Upper lobe of left lung (tissue), 6 donors: ENCODE measurements at regions not wholly inside any gene's neighbourhood (a gene's known extent, or its start where the extent isn't known, plus 50 kb on each side); places are given as distances from the start of the nearest gene placed in this dataset.

Experiments
- ATAC-seq, 2 donors: fragments of 200-7000 bp; cut with Tn5 transposase; one replicate each; pipeline ENCODE4 v1.9.1; 2022; ENCODE audit warnings: mild to moderate bottlenecking in 2 of 2, moderate library complexity in 2 of 2; ENCODE audit not compliant: low FRiP score in 2 of 2
- DNase-seq, 2 donors: peaks; one replicate each; pipeline ENCODE4 v3.0.0-alpha.2; 2019 to 2020
- H3K27ac ChIP-seq, 4 donors: fragments of 200-600 bp; sonication (generic); one replicate each; pipeline ENCODE4 v1.5.1; 2016 to 2019
- H3K27me3 ChIP-seq, 4 donors: fragments of 200-600 bp; sonication (generic); one replicate each; pipeline ENCODE4 v1.5.1; 2017 to 2019
- H3K36me3 ChIP-seq, 4 donors: fragments of 200-600 bp; sonication (generic); one replicate each; pipeline ENCODE4 v1.5.1; 2016 to 2019
- H3K4me1 ChIP-seq, 4 donors: fragments of 200-600 bp; sonication (generic); one replicate each; pipeline ENCODE4 v1.5.1; 2018 to 2019
- H3K4me3 ChIP-seq, 4 donors: fragments of 200-600 bp; sonication (generic); one replicate each; pipeline ENCODE4 v1.5.1; 2017 to 2019; ENCODE audit warnings: mild to moderate bottlenecking in 2 of 4, moderate library complexity in 1 of 4
- H3K9me3 ChIP-seq, 4 donors: fragments of 200-600 bp; sonication (generic); one replicate each; pipeline ENCODE4 v1.5.1; 2018 to 2019
- CTCF ChIP-seq, 6 experiments: fragments of 450-650 bp in 4 of 6; fragments of 200-600 bp in 2 of 6; sonication (generic) in 2 of 6; IDR thresholded peaks; one replicate each; pipeline ENCODE4 v1.5.1; 2016 to 2019; ENCODE audit warnings: antibody characterized with exemption in 6 of 6
- EP300 ChIP-seq, 4 donors: sonication (generic); formaldehyde crosslinking; IDR thresholded peaks; one replicate each; pipeline ENCODE4 v1.5.1; 2017; ENCODE audit warnings: antibody characterized with exemption in 4 of 4, control low read depth in 2 of 4
- POLR2A ChIP-seq, 4 donors: fragments of 450-650 bp; IDR thresholded peaks; one replicate each; pipeline ENCODE4 v1.5.1; 2016 to 2017; ENCODE audit warnings: antibody characterized with exemption in 4 of 4, mild to moderate bottlenecking in 2 of 4
- POLR2AphosphoS5 ChIP-seq, 2 donors: sonication (generic); formaldehyde crosslinking; IDR thresholded peaks; one replicate each; pipeline ENCODE4 v1.5.1; 2017; ENCODE audit warnings: antibody characterized with exemption in 2 of 2
- WGBS, 2 donors: methylation state at CpG; one replicate each; pipeline ENCODE4 v1.1.5; 2017 to 2018; 5-methylcytosine and 5-hydroxymethylcytosine counted together
- donor health status: DM: no; HTN: no; CAD: no; lungs with moderate emphysema.
- donor health status: DM: no; HTN: yes; CAD: no; lungs with severe emphysema.

GRCh38 chr18:54515149-54515548 is 75.9 kb upstream of the DYNAP start:
- no peaks in the 10 kb centered on the region for H3K9me3 ChIP-seq
- no peaks in the 10 kb centered on the region for H3K4me1 ChIP-seq
- H3K4me3 ChIP-seq, result no peak overlapping the region
- no peaks in the 10 kb centered on the region for H3K27me3 ChIP-seq
- 58 to 67% methylated on average over 2 of the region's 2 CpGs for WGBS, 2 donors
- no peak for TF ChIP-seq POLR2AphosphoS5 (IDR thresholded peaks at IDR 0.05)
- TF ChIP-seq EP300 (IDR thresholded peaks at IDR 0.05), result no peak
- no peak for TF ChIP-seq POLR2A (IDR thresholded peaks at IDR 0.05)
- no peak for TF ChIP-seq CTCF (IDR thresholded peaks at IDR 0.05)
- no peak overlapping the region for H3K27ac ChIP-seq
- no peak for DNase-seq
- ATAC-seq, result no peak
- no peaks in the 10 kb centered on the region for H3K36me3 ChIP-seq

GRCh38 chr18:54517521-54517920 is 73.5 kb upstream of the DYNAP start:
- no peak overlapping the region for H3K4me3 ChIP-seq
- ATAC-seq (no peak), DNase-seq (no peak)
- H3K27ac ChIP-seq, result no peak overlapping the region
- TF ChIP-seq POLR2AphosphoS5 (IDR thresholded peaks at IDR 0.05), result no peak
- TF ChIP-seq CTCF (IDR thresholded peaks at IDR 0.05), result no peak
- no peak for TF ChIP-seq EP300 (IDR thresholded peaks at IDR 0.05)
- no peak for TF ChIP-seq POLR2A (IDR thresholded peaks at IDR 0.05)
- H3K9me3 ChIP-seq, result no peaks in the 10 kb centered on the region
- no peaks in the 10 kb centered on the region for H3K36me3 ChIP-seq
- H3K4me1 ChIP-seq, result no peaks in the 10 kb centered on the region
- no peaks in the 10 kb centered on the region for H3K27me3 ChIP-seq
- WGBS, 2 donors, result 95% methylated on average over 5 of the region's 5 CpGs

- H3K27me3 ChIP-seq, result no peaks in the 10 kb centered on the region
- DNase-seq (no peak), ATAC-seq (no peak)
- 79 to 83% methylated on average over 1 of the region's 1 CpG for WGBS, 2 donors
- H3K9me3 ChIP-seq, result no peaks in the 10 kb centered on the region
- no peaks in the 10 kb centered on the region for H3K36me3 ChIP-seq
- H3K4me3 ChIP-seq, result no peak overlapping the region
- TF ChIP-seq CTCF (IDR thresholded peaks at IDR 0.05) (no peak), POLR2AphosphoS5 (IDR thresholded peaks at IDR 0.05) (no peak), EP300 (IDR thresholded peaks at IDR 0.05) (no peak), POLR2A (IDR thresholded peaks at IDR 0.05) (no peak)
- H3K27ac ChIP-seq, result no peak overlapping the region
- no peaks in the 10 kb centered on the region for H3K4me1 ChIP-seq
Measured at GRCh38 chr18:54521846-54522245, 69.2 kb upstream of the DYNAP start.

- no peaks in the 10 kb centered on the region for H3K27me3 ChIP-seq
- no peaks in the 10 kb centered on the region for H3K36me3 ChIP-seq
- no peaks in the 10 kb centered on the region for H3K9me3 ChIP-seq
- no peak for ATAC-seq
- no peak for DNase-seq
- no peaks in the 10 kb centered on the region for H3K4me1 ChIP-seq
- 41 to 48% methylated on average over 1 of the region's 1 CpG for WGBS, 2 donors
- no peak overlapping the region for H3K4me3 ChIP-seq
- no peak overlapping the region for H3K27ac ChIP-seq
- TF ChIP-seq CTCF (IDR thresholded peaks at IDR 0.05) (no peak), EP300 (IDR thresholded peaks at IDR 0.05) (no peak), POLR2A (IDR thresholded peaks at IDR 0.05) (no peak), POLR2AphosphoS5 (IDR thresholded peaks at IDR 0.05) (no peak)
Measured at GRCh38 chr18:54528942-54529376, 62.1 kb upstream of the DYNAP start.

- no peak overlapping the region for H3K27ac ChIP-seq
- no peaks in the 10 kb centered on the region for H3K36me3 ChIP-seq
- no peak for TF ChIP-seq POLR2A (IDR thresholded peaks at IDR 0.05)
- TF ChIP-seq CTCF (IDR thresholded peaks at IDR 0.05), result no peak
- no peak for TF ChIP-seq POLR2AphosphoS5 (IDR thresholded peaks at IDR 0.05)
- TF ChIP-seq EP300 (IDR thresholded peaks at IDR 0.05), result no peak
- DNase-seq (no peak), ATAC-seq (no peak)
- no peaks in the 10 kb centered on the region for H3K27me3 ChIP-seq
- no peaks in the 10 kb centered on the region for H3K4me1 ChIP-seq
- no peak overlapping the region for H3K4me3 ChIP-seq
- 57 to 62% methylated on average over 2 of the region's 2 CpGs for WGBS, 2 donors
- no peaks in the 10 kb centered on the region for H3K9me3 ChIP-seq
Measured at GRCh38 chr18:54529444-54529843, 61.6 kb upstream of the DYNAP start.
